ENCODE measurements at regions not wholly inside any gene's neighbourhood (a gene's known extent, or its start where the extent isn't known, plus 50 kb on each side); places are given as distances from the start of the nearest gene placed in this dataset.

- no peak for DNase-seq
- intact Hi-C loops (cut with DNase I) = no loop called here
- Histone ChIP-seq H3K4me1 (replicated peaks in 1 of 2) (no peaks in the 10 kb centered on the region), H3K27ac (no peak overlapping the region), H3K9me3 (replicated peaks in 1 of 3) (no peaks in the 10 kb centered on the region), H3K4me3 (no peak overlapping the region), H3K36me3 (replicated peaks in 1 of 2) (no peaks in the 10 kb centered on the region), H3K27me3 (no peaks in the 10 kb centered on the region)
- 62 to 78% (median 74%) methylated on average over 2 of the region's 2 CpGs for WGBS, 4 donors
- TF ChIP-seq CTCF (IDR thresholded peaks at IDR 0.05) = no peak
- TF ChIP-seq POLR2A (IDR thresholded peaks at IDR 0.05) = no peak
Measured at GRCh38 chr4:26191353-26191752, 129.5 kb upstream of the RBPJ start.

- 63 to 68% (median 65%) methylated on average over 9 of the region's 9 CpGs for WGBS, 4 donors
Measured at GRCh38 chr4:26192899-26193869, 127.6 kb upstream of the RBPJ start.

GRCh38 chr4:26194764-26195163, 126.0 kb upstream of the RBPJ start:
- no peaks in the 10 kb centered on the region for H3K36me3 ChIP-seq (replicated peaks in 1 of 2)
- DNase-seq = no peak
- 79 to 98% (median 84%) methylated on average over 3 of the region's 3 CpGs for WGBS, 4 donors
- intact Hi-C loops (cut with DNase I) = no loop called here
- H3K4me1 ChIP-seq (replicated peaks in 1 of 2) = no peaks in the 10 kb centered on the region
- no peaks in the 10 kb centered on the region for H3K9me3 ChIP-seq (replicated peaks in 1 of 3)
- H3K27me3 ChIP-seq = no peaks in the 10 kb centered on the region
- TF ChIP-seq CTCF (IDR thresholded peaks at IDR 0.05) (no peak), POLR2A (IDR thresholded peaks at IDR 0.05) (no peak)
- H3K27ac ChIP-seq = no peak overlapping the region
- no peak overlapping the region for H3K4me3 ChIP-seq

More at GRCh38 chr4:26192899-26193869, 127.6 kb upstream of the RBPJ start:
- TF ChIP-seq POLR2A (IDR thresholded peaks at IDR 0.05) (no peak), CTCF (IDR thresholded peaks at IDR 0.05) (no peak)
- no peaks in the 10 kb centered on the region for H3K9me3 ChIP-seq (replicated peaks in 1 of 3)
- no peaks in the 10 kb centered on the region for H3K36me3 ChIP-seq (replicated peaks in 1 of 2)
- H3K4me3 ChIP-seq = no peak overlapping the region
- no peak overlapping the region for H3K27ac ChIP-seq
- DNase-seq = no peak
- H3K4me1 ChIP-seq (replicated peaks in 1 of 2) = no peaks in the 10 kb centered on the region
- H3K27me3 ChIP-seq = no peaks in the 10 kb centered on the region
- intact Hi-C loops (cut with DNase I) = no loop called here

- TF ChIP-seq CTCF (IDR thresholded peaks at IDR 0.05) = no peak
- no peak for TF ChIP-seq POLR2A (IDR thresholded peaks at IDR 0.05)
- Histone ChIP-seq H3K36me3 (replicated peaks in 1 of 2) (no peaks in the 10 kb centered on the region), H3K27ac (no peak overlapping the region), H3K4me1 (replicated peaks in 1 of 2) (no peaks in the 10 kb centered on the region), H3K4me3 (no peak overlapping the region), H3K9me3 (replicated peaks in 1 of 3) (no peaks in the 10 kb centered on the region), H3K27me3 (no peaks in the 10 kb centered on the region)
- intact Hi-C loops (cut with DNase I) = no loop called here
- DNase-seq = no peak
- 73 to 85% (median 76%) methylated on average over 5 of the region's 5 CpGs for WGBS, 4 donors
Measured at GRCh38 chr4:26196567-26196966, 124.2 kb upstream of the RBPJ start.
